Activated CD8-positive, alpha-beta memory T cell treated with anti-CD3 and anti-CD28 coated beads for 4 hours (primary cell): ENCODE measurements at regions not wholly inside any gene's neighbourhood (a gene's known extent, or its start where the extent isn't known, plus 50 kb on each side); places are given as distances from the start of the nearest gene placed in this dataset.

Source experiments
- DNase-seq, 2 donors: peaks; one replicate each; pipeline ENCODE4 v3.0.0-alpha.2; 2020; ENCODE audit warnings: low read depth in 2 of 2

DNA sequence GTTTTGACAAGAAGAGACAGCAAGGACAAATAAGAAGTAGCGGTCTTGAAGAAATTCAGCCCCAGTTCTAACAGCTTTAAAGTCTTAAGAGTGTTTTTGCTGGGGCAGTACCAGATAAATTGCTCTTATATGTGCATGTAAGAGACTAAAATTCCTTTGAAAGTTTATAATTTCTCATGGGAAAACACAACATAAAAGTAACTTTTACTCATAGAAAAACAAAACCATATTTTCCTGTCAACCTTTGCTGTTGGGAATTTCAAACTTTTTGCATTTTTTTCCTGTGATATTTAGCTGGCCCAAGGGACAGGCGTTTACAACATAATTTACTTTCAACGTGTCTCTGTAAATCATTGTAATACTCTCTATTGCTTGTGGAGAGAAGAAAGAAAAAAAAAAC lies 767.8 kb upstream of the ZEB2 start:
- no peak for DNase-seq

DNA sequence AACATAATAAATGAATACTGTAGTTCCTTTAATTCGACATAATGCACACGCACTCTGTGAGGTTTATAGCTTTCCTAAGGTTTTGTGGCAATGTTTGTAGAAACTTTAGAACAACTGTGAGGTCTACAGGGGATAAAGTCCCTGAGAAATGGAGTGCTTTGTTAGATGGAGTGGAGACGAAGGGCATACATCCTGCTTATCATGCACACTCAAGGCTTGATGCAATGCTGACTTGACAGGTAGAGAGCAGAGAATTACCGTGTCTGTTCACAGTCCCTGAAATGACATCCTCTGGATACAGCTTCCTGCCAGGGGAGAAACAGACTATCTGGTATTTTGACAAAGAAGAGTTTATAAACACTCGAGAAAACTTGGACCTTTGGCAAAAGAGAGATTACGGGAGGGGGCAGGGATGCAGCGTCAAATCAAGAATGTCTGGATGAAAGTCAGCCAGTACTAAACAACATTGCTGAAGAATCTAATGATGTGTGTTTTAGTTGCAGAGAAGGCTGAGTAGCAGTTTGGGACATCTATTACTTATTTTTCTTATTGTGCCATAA lies 766.9 kb upstream of the ZEB2 start:
- no peak for DNase-seq

DNA sequence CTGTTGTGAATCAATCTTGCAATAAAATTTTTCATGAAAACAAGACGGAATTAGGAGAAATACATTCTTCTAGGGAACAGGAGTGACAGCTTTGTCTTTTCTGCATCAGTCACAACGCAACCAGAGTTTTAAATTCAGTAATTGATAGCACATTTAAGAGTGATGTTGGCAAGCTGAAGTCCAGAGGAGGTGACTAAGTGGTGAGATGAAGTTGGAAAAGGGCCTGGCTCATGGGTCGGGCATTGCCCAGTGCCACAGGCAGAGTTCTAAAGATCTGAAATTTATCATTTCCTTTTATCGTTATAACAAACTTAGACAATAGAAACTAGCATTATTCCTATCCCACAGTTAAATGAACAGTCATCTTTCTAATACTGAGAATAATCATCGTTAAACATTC lies 764.6 kb upstream of the ZEB2 start:
- no peak for DNase-seq

DNA sequence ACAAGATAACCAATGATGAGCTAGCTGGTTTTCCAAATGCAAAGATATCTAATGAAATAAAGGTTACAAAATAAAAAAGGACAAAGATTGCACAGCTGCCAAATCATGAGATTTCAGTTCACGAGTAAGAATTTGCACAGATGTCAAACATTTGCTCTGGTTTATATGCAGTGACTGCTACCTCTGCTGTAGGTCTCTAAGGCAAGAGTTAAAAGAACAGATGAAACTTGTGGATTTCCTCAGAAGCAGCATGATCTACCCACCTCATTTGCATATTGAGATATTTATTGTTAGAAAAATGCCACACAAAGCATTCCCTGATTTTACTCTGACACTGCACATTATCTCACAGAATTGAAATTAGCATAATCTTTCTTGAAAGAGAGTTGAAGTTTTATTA lies 763.2 kb upstream of the ZEB2 start:
- no peak for DNase-seq

DNA sequence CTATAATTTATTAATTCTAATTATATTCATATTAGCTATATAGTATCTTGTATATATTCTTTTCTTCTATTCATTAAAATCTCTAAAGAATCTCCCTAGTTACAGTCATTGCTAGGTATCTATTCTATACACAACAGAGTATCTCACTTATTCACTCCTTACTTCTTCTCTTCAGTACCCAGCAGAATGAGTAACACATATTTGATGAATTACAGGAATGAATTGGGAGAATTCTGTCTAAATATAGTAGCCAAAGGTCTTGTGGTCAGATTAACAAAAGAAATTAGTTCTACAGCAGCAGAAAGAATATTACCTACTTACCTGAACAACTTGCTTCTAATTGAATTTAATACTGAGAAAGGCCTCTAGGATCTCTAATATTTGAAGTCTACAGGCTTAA lies 758.0 kb upstream of the ZEB2 start:
- DNase-seq = no peak

DNA sequence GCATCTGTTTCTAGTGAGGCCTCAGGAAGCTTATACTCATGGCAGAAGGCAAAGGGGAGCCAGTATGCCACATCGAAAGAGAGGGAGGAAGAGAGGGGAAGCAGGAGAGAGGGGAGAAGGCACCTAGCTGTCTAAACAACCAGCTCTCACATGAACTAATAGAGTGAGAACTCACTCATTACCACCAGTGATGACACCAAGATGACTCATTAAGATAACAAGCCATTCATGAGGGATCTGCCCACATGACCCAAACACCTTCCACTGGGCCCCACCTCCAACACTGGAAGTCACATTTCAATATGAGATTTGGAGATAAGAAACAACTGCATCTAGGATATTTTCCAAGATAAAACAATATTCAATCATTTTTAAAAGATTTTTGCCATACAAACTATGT lies 753.9 kb upstream of the ZEB2 start:
- DNase-seq = no peak

DNA sequence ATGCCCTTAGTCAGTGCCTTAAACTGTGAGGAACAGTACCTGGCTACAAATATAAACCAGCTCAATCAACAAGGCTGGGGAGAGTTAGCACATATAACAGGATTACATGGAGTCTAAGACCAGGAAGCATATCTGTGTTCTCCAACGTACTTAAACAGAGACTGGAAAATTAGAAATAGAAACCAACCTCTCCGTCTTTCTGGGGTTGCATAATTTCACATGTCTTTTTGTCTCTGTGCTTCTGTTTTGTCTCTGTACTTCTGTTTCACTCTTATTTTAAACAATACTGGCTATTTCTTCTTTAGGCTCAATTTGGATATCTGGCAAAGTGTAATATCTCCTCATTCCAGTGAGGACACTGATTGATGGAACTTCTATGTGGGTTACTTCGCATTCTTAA lies 749.0 kb upstream of the ZEB2 start:
- no peak for DNase-seq

DNA sequence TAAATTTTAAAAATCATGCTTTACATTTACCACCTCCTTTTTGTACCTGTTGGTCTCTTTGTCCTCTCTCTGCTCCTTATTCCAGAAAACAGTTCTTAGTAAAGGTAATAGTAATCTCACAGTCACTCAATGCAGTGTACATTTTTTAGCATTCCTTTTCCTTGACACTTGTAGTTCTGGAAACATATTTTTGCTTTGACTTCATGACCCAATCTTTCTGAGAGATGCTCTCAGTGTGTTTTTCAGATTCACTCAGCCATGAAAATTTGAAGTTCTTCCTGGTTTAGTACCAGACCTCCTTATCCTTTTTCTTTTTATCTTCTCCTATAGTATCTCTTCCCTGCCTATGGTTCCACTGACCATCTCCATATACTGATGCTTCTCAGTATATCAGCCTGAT lies 747.5 kb upstream of the ZEB2 start:
- DNase-seq = no peak

DNA sequence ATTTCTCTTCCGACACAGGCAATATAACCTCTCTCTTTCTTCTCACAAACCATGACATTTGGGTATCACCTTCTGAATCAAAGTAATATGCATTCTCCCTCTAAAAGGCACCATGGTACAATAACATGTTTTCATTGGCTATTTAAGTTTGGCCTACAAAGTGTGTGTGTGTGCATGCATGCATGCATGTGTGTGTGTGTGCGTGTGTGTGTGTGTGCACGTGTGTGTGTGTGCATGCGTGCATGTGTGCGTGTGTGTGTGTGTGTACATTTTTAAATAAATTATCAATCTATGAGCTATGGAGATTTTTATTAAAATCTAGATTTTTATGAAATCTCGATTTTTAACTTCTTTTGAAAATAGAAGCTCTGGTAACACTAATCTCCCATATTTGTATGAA lies 745.3 kb upstream of the ZEB2 start:
- DNase-seq = no peak

DNA sequence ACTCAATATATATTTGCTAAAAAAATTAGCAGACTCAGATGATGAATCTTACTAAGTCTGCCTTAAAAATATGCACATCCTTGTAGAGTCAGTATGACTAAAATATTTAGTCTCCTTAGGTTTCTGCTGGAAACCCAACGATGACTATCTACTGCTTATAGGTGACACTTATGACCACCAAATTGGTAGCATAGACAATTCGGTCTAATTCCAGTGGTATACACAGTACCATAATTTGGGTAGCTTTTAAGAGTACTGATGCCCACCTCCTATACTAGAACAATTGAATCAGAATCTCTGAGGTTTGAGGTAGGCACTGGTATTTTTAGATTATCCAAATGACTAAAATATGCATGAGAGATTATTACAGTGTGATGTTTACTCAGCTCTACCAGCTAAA lies 740.8 kb upstream of the ZEB2 start:
- no peak for DNase-seq

DNA sequence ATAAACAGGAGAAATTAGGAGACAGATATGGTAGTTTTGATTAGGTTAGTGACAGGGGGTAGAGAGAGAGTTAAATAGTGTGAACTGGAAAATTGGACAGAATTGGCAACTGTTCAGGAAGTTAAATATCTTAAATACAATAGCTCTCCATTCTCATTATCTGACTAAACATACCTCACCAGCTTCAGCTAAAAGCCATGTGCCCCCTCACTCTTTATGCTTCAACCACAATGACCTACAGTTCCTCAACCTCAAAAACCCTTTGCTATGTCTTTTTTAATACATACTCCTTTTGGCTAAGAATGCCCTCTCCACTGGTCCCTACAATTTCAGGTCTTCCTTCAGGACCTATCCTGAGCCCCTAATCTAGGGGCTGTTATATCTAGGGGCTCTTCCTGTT lies 740.2 kb upstream of the ZEB2 start:
- DNase-seq = no peak

DNA sequence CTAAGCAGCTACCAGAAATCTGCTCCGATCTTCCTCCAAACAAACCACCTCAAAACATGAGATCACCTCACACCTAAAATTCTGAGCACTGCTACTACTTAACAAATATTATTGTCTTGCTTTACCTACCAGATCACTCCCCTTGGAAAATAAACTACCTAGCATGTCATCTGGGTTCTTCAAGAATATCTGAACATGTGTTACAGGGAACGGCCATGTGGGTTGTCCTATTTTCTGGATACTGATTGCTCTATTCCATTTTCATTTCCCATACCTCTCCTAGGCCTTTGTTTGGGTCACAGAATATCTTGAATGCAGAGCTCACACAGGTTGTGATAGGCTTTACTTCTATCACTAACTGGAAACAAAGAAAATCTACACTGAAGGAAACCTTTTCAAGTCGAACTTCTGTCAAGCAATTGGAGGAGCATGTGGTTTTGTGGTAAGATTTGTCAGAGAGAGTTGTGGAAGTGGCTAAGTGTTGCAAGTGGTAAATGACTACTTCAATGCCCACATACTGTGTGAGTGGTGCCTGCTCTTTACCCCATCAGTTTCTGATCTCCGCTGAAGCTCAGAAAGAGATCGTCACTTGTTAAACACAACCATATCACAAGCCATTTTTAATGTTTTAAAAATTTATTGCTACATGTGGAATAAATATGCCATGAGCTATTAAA lies 739.1 kb upstream of the ZEB2 start:
- no peak for DNase-seq

DNA sequence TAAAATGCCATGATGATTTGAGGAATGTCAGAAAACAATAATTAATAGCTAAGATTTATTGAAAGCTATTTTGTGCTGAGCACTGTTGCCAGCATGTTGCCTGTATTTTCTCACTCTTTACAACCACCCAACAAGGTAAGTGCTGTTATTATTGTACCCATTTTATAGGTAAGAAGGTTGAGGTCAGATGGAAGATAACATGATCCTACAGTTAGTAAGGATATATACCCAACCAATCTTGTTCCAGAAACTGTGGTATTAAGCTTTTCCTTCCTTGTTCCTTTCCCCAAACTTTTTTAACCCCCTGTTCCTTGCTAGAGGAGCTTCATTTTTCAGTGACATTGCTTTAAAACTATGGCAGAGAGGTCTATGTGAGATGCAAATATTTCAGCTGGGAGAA lies 738.0 kb upstream of the ZEB2 start:
- DNase-seq = no peak

DNA sequence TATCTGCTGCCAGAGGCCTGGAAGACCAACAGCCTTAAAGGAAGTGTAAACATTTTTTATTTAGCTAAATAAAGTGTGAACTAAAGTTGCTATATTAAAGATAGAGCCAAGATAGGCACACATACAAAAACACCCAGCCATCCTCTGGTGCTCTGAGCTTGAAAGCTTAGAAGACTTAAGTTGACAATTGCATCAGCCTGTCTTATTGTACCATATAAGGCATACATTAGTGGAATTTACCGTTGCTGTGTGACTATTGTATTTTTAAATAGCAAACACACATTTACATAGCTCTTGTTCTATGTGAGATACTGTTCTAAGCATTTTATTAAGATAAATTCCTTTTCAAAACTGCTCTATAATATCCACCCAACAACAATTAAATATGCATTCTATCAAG lies 736.6 kb upstream of the ZEB2 start:
- no peak for DNase-seq

DNA sequence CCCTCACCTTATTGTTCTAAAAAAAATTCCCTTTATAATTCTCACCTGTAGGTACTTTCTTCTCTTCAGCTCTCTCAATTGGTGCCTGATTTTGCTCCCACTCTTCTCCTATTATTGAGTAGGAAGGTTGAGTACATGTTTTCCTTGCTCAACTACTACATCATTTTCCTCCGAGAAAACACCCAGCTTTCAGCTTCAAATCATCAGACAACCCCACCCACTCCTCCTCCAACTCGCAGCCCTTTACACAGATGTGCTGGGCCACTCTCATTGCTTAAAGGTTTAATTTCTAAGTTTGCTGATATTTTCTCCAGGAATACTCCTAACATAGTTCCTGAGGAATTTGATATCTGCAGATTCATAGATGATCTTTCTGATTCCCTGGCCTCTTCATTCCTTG lies 734.4 kb upstream of the ZEB2 start:
- DNase-seq = no peak

DNA sequence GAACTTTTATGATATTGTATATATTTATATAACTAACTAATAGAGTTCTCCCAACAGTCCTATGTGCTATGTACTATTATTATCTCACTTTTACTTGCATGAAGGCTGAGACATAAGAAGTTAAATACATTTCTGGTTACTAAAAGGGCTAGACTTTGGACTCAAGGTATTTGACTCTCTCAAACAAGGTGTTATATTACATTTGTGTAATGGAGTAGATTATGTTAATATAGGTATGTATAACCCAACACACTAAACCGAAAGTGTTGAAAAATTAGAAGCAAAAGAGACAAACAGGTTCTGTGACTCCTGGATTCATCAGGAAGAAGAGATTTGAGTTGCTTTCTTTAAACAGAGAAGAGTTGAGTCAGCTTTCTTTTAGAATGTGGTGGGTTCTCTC lies 733.6 kb upstream of the ZEB2 start:
- DNase-seq = no peak

DNA sequence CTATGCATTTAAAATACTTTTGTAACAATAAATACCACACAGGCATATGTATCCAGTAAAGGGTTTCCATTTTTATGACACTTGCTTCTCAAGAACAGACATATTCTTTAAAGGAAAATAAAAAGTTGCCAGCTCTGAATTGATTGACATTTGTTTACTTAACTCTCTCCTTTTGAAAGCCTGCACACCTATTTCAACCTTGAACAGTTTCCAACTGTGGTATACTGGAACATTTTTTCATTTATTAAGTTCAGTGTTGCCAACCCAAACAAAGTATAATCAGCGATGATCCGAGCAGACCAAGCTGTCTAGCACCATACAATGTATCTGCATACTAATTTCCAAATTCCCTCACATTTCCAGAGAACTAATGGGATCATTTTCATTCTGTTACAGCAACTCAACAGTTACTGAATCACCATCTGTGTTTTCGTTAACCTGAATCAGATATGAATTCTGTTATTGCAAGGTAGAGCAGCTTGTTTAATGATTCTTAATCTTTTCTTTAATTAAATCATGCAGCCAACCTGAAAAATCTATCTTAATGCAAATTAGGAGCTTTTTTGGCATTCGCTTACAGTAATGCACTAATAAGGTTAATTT lies 725.5 kb upstream of the ZEB2 start:
- no peak for DNase-seq

DNA sequence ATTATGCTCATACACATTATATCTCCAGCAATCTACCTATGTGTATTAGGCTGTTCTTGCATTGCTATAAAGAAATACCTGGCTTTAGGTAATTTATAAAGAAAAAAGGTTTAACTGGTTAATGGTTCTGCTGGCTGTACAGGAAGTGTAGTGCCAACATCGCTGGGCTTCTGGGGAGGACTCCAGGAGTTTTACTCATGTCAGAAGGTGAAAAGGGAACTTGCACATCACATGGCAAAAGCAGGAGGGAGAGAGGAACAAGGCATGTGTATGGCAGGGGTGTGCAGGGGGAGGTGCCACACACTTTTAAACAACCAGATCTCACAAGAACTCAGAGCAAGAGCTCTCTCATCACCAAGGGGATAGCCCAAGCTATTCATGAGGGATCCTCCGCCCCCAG lies 715.4 kb upstream of the ZEB2 start:
- no peak for DNase-seq

DNA sequence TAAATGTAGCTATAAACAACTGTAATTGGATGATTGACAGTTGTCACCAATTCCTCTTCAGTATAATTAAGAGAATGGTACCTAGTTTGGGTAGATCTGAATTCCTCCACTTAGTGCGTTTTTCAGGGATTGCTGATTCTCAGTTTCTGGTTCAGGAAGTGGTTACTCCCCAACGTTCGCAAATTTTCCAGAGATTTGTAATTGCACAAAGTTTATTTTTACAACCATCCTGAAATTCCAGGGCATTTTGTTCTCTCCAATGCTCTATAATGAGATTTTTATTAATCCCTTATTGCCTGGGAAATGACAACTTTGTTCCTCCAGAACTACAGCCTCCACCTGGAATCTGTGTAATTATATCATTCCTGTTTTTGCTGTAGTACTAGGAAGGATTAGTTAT lies 710.6 kb upstream of the ZEB2 start:
- DNase-seq = no peak

DNA sequence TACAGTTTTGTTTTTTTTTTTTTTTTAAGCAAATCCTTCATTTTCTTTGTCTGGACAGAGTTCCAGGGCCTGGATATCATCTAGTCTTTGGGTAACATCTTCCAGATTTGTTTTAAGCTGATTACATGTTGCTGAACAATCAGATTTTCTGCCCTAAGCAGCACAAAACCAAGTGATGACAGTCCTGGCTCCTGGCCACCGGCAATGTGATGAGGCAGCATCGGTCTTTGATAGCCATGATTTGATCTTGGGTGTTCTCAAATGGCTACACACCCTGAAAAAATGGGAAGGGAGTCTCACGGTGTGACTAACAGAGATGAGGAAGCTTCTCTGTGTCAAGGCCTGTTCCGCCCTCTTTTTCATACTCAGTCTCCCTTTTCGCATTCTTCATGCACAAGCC lies 708.6 kb upstream of the ZEB2 start:
- DNase-seq = no peak

DNA sequence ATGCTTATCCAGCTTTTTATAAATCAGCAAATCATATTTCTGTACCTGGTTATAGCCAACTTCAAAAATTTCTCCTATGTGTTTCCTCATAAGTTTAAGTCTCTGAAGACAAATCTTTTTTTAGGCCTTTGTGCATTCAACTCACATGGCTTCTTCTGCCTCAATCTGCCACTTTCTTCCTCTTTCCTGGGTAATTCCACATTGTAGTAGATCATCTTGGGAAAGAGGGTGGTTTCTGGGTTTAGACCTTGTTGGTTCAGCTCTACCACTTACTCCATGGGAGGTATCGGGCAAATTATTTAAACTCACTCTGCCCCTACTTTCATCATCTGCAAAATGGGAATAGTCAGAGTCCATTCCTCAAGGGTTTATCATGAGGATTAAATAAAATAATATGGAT lies 707.0 kb upstream of the ZEB2 start:
- DNase-seq = no peak

DNA sequence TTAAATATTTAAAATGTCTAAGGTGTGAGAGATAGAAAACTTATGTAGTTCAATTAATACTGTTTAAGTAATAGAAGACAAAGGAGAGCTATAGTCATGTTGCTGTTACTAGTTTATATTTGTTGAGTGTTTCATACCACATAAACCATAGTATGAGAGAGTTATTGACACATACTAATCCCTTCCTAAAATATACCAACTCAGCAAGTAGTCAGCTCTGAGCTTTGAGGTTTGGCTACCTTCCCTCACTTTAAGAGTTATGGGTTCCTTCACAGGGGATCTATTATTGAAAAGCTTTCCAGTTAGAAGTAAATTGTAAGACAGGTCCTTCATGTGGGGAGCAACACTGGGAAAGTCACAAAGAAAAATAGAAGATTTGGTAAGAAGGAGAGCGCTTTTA lies 701.6 kb upstream of the ZEB2 start:
- DNase-seq = no peak

DNA sequence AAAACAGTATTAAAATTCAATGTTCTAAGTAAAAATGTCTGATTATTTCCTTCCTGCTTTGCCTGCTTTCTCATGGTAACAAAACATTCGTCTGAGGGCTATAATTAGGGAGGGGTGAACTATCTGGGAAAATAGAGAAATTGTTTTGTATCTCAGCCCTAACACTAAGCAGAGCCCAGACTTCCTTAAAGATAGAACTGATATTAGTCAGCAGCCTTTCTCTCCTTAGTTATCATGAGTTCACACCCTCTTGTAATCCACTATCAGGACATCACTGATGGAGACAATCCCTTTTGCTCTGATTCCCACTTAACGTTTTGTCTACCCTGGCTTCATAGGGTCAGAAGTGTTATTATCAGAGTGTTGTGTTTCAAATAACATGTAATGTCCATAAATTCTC lies 701.1 kb upstream of the ZEB2 start:
- no peak for DNase-seq

DNA sequence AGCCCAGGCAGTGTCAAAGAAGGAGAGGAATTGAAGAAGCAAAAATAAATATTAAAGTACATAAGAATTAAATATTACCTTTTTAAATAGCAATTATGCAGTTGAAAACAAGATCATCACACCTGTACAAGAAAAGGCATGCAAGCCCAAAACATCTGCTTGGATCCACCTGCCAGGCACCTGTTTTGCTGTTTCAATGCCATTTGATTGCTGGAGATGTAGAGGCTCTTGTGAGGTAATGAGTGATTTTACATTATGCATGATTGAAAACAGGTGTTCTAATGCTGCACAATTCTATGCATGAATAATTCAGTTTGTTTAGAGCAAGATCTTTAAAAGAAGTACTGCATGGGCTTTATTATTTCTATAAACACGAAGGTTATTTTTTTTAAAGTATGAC lies 700.6 kb upstream of the ZEB2 start:
- DNase-seq = no peak
